GM10248 (cell line): ENCODE measurements at regions not wholly inside any gene's neighbourhood (a gene's known extent, or its start where the extent isn't known, plus 50 kb on each side); places are given as distances from the start of the nearest gene placed in this dataset.

Source experiments
- CTCF ChIA-PET: fragments of 300-600 bp; sonication (Branson Sonifier 250); formaldehyde crosslinking; extraction: SDS; loops from one replicate; lab custom pipeline; 2021; ENCODE audit warnings: antibody characterized with exemption; lab: Yijun Ruan, JAX
- POLR2A ChIA-PET: fragments of 350-650 bp; sonication (Branson Sonifier 250); formaldehyde crosslinking; extraction: SDS; loops from one replicate; lab custom pipeline; 2020; ENCODE audit warnings: antibody characterized with exemption; lab: Yijun Ruan, JAX
- DNase-seq: peaks from one replicate; pipeline ENCODE4 v3.0.0; 2012; ENCODE audit errors: extremely low spot score
- TF ChIP-seq, protein P1 (sequence below): IDR thresholded peaks from 2 replicates; pipeline ENCODE4 v1.5.1; 2012; ENCODE audit warnings: mild to moderate bottlenecking, low read depth; ENCODE audit errors: extremely low read depth, missing control alignments, control extremely low read depth

- TF ChIP-seq, protein P1, sequence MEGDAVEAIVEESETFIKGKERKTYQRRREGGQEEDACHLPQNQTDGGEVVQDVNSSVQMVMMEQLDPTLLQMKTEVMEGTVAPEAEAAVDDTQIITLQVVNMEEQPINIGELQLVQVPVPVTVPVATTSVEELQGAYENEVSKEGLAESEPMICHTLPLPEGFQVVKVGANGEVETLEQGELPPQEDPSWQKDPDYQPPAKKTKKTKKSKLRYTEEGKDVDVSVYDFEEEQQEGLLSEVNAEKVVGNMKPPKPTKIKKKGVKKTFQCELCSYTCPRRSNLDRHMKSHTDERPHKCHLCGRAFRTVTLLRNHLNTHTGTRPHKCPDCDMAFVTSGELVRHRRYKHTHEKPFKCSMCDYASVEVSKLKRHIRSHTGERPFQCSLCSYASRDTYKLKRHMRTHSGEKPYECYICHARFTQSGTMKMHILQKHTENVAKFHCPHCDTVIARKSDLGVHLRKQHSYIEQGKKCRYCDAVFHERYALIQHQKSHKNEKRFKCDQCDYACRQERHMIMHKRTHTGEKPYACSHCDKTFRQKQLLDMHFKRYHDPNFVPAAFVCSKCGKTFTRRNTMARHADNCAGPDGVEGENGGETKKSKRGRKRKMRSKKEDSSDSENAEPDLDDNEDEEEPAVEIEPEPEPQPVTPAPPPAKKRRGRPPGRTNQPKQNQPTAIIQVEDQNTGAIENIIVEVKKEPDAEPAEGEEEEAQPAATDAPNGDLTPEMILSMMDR: no peak
Observed at GRCh38 chr3:59467476-59467875, 417.7 kb upstream of the CFAP20DC start.

GRCh38 chr3:59464187-59464586, 414.4 kb upstream of the CFAP20DC start:
- TF ChIP-seq, protein P1: no peak
- POLR2A ChIA-PET: no interaction called here
- CTCF ChIA-PET: no interaction called here
- DNase-seq: no peak

More at GRCh38 chr3:59467476-59467875, 417.7 kb upstream of the CFAP20DC start:
- CTCF ChIA-PET: interaction anchor here (1.6 kb wide), 1 partner anchor 10 kb away, joined by 5 read pairs; no protein-coding TSS in a partner anchor
- POLR2A ChIA-PET: interaction anchor here (0.7 kb wide), 1 partner anchor 362 kb away, joined by 3 read pairs; no protein-coding TSS in a partner anchor
- no peak for DNase-seq

DNA sequence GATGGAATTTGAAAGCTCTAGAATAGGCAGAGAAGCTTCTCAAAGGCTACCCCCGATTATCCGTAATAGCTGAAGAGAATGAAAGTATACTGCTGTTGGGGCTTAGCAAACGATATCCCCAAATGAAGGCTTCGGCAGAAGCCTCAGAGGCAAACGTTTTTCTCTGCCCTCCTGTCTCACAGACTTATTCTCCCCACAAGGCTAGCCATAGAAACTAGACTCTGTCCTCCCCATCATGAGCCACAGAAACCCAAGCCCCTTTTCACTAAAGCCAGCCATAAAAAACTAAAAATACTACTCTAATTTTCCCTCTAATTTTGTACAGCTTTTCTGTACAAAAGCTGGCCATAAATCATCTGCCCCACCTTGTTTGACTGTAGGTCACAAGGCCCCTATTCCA, 413.4 kb upstream of the CFAP20DC start:
- POLR2A ChIA-PET: no interaction called here

GRCh38 chr3:59460068-59460467, 410.2 kb upstream of the CFAP20DC start:
- TF ChIP-seq, protein P1: no peak
- no peak for DNase-seq
- POLR2A ChIA-PET: no interaction called here
- CTCF ChIA-PET: no interaction called here

More for the DNA sequence above, 413.4 kb upstream of the CFAP20DC start:
- CTCF ChIA-PET: interaction anchor here (1.4 kb wide), 1 partner anchor 15 kb away, joined by 3 read pairs; no protein-coding TSS in a partner anchor
- TF ChIP-seq, protein P1: no peak
- no peak for DNase-seq

DNA sequence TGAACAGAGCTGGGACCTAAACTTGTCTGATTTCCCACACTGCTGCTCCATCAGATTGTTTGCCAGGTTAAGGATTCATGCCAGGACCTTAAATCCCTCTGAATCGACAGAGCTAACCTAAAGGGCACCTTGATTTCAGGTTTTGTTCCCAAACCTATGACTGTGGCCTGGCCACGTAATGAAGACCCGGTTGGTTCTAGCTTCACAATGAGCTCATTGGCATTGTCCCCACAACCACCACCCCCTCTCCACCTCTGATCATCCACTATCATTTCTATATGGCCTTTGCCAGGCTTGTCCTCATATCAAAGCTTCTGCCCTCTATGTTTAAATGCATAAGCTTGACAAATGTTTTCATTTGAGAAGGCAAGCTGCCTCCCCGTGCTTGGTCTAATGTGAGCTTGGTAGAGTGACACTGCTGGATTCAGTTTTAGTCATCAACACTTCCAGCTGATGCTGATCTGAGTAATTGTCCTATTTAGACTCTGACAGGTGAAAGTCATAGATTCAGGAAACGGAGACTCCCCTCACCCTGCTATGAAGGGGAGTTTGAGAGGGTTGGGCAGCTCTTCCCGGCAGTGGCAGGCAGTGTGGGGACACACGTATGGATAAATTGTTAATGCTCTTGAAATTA, 407.1 kb upstream of the CFAP20DC start:
- TF ChIP-seq, protein P1: no peak
- DNase-seq: peak; percentile 35
- CTCF ChIA-PET: interaction anchor here (0.9 to 3.7 kb wide), 8 partner anchors 11 to 485 kb away, joined by 3 to 18 read pairs (median 4); no protein-coding TSS in a partner anchor
- POLR2A ChIA-PET: no interaction called here

- ChIA-PET CTCF (interaction anchor here (0.7 to 1.1 kb wide), 3 partner anchors 10 to 40 kb away, joined by 3 read pairs; no protein-coding TSS in a partner anchor), POLR2A (no interaction called here)
- TF ChIP-seq, protein P1: no peak
- no peak for DNase-seq
Observed at GRCh38 chr3:59451800-59452746, 402.2 kb upstream of the CFAP20DC start.
